ENCODE measurements at regions not wholly inside any gene's neighbourhood (a gene's known extent, or its start where the extent isn't known, plus 50 kb on each side); places are given as distances from the start of the nearest gene placed in this dataset.

DNA sequence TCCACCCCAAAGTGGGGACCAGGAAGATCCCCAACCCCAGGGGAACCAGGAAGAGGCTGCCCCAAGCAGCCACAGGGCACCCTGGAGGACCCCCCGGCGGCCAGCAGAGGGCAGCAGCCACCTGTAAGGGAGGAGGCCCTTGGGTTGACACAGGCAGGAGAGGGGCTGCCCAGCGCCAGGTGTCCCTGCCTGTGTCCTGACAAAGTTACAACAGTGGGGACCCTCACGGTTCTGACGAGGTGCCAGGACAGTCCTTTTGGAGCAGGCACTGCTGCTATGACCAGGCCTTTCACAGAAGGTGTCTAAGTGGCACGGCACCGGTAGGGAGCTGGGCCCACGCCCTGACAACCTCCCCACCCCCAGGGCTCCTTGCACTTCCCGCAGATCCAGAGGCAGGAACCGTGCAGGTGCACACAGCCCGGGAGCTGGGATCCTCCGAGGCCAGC lies 176.7 kb downstream of the BMP7 start:
- WGBS (ENCODE audit: extremely low coverage, insufficient read length, low lambda C conversion rate) = no CpG with 5 or more reads among the region's 12 CpGs
- Histone ChIP-seq H4K20me1 (ENCODE audit: control insufficient read depth, insufficient read depth, insufficient read length) (peaks cover 3% of the 10 kb centered on the region), H3T11ph (ENCODE audit: low read length) (no peak overlapping the region), H4K5ac (ENCODE audit: insufficient read length, low read depth, low read length) (no peak overlapping the region), H2BK15ac (ENCODE audit: low read depth, low read length) (no peak overlapping the region), H3K27ac (ENCODE audit: insufficient read length, low read depth, low read length) (no peak overlapping the region), H2BK20ac (ENCODE audit: low read depth, low read length, poor library complexity, severe bottlenecking) (no peak overlapping the region), H3K4me2 (ENCODE audit: insufficient read depth, insufficient read length, low read length) (peak overlapping the region; percentile 2), H3K14ac (ENCODE audit: insufficient read depth, low read length) (no peak overlapping the region), H3K23me2 (ENCODE audit: insufficient read length, low read depth, low read length, poor library complexity, severe bottlenecking) (no peaks in the 10 kb centered on the region), H2AFZ (ENCODE audit: low read length) (no peak overlapping the region), H2BK12ac (ENCODE audit: insufficient read length, low read depth, low read length) (no peak overlapping the region), H3K27me3 (ENCODE audit: insufficient read depth, low read length) (no peaks in the 10 kb centered on the region; the same call in 1 of the 2 replicates), H3K4me1 (ENCODE audit: insufficient read depth, low read length) (no peaks in the 10 kb centered on the region), H3K79me1 (ENCODE audit: insufficient read depth, low read depth, low read length, poor library complexity, severe bottlenecking) (no peaks in the 10 kb centered on the region), H3K9ac (ENCODE audit: extremely low read depth, insufficient read length, low read length) (no peak overlapping the region), H4K8ac (replicated peaks; ENCODE audit: insufficient read length, low read depth, low read length) (no peak overlapping the region), H3K56ac (ENCODE audit: insufficient read length, low read depth, low read length) (no peak overlapping the region), H3K18ac (ENCODE audit: insufficient read length, low read depth, low read length) (no peak overlapping the region), H4K91ac (ENCODE audit: insufficient read length, low read depth, low read length) (no peak overlapping the region), H3K79me2 (ENCODE audit: insufficient read depth, low read length) (no peaks in the 10 kb centered on the region), H3K4ac (ENCODE audit: low read depth, low read length) (no peak overlapping the region), H2BK5ac (ENCODE audit: insufficient read length, low read length) (no peak overlapping the region), H2BK120ac (ENCODE audit: low read depth, low read length, poor library complexity, severe bottlenecking) (no peak overlapping the region), H2AK5ac (ENCODE audit: insufficient read length, low read length) (no peak overlapping the region), H3K9me3 (ENCODE audit: control insufficient read depth, low read depth, low read length) (no peaks in the 10 kb centered on the region), H3K23ac (ENCODE audit: insufficient read length, low read depth, low read length) (no peak overlapping the region)
- no peak overlapping the region for H3K4me3 Mint-ChIP-seq
- no peaks in the 10 kb centered on the region; a peak in 1 of 7 replicates for H3K36me3 Mint-ChIP-seq (ENCODE audit: insufficient read depth in 1 of 3, low read depth in 3 of 3)
- H3K4me1 Mint-ChIP-seq = peaks cover 6 to 10% of the 10 kb centered on the region in 2 experiments
- H3K27me3 Mint-ChIP-seq (ENCODE audit: low read depth) = peaks cover 45% of the 10 kb centered on the region
- peak; percentile 88 for DNase-seq
- H3K9me3 Mint-ChIP-seq = peaks cover 0 to 14% of the 10 kb centered on the region in 2 experiments; a peak in 1 of 5 replicates
- no peak overlapping the region; a peak in 1 of 7 replicates for H3K27ac Mint-ChIP-seq
- TF ChIP-seq CTCF (conservative IDR thresholded peaks at IDR 0.05) = peak; percentile 99
